Muscle layer of colon (tissue), 2 donors: ENCODE measurements at regions not wholly inside any gene's neighbourhood (a gene's known extent, or its start where the extent isn't known, plus 50 kb on each side); places are given as distances from the start of the nearest gene placed in this dataset.

Experiments used
- H3K27ac ChIP-seq: one replicate; pipeline ENCODE4 v1.7.0; 2013; ENCODE audit warnings: low read depth, mild to moderate bottlenecking, low read length, moderate library complexity
- H3K27me3 ChIP-seq, 2 donors: one replicate each; pipeline ENCODE4 v1.7.0; 2013; ENCODE audit warnings: low read length in 2 of 2, mild to moderate bottlenecking in 2 of 2; ENCODE audit not compliant: insufficient read depth in 2 of 2, control insufficient read depth in 1 of 2
- H3K36me3 ChIP-seq: one replicate; pipeline ENCODE4 v1.7.0; 2013; ENCODE audit warnings: mild to moderate bottlenecking, low read length; ENCODE audit not compliant: insufficient read depth
- H3K4me1 ChIP-seq: one replicate; pipeline ENCODE4 v1.7.0; 2013; ENCODE audit warnings: mild to moderate bottlenecking, low read length; ENCODE audit not compliant: insufficient read depth
- H3K4me3 ChIP-seq, 2 donors: one replicate each; pipeline ENCODE4 v1.7.0; 2013; ENCODE audit warnings: low read length in 2 of 2, low read depth in 1 of 2, mild to moderate bottlenecking in 1 of 2, moderate library complexity in 1 of 2
- H3K9ac ChIP-seq: one replicate; pipeline ENCODE4 v1.7.0; 2013; ENCODE audit warnings: low read length
- H3K9me3 ChIP-seq: one replicate; pipeline ENCODE4 v1.7.0; 2013; ENCODE audit warnings: mild to moderate bottlenecking, low read length
- donor health status: abdominal sarcoma.
- donor health status: Adenocarcinoma of cecum.

DNA sequence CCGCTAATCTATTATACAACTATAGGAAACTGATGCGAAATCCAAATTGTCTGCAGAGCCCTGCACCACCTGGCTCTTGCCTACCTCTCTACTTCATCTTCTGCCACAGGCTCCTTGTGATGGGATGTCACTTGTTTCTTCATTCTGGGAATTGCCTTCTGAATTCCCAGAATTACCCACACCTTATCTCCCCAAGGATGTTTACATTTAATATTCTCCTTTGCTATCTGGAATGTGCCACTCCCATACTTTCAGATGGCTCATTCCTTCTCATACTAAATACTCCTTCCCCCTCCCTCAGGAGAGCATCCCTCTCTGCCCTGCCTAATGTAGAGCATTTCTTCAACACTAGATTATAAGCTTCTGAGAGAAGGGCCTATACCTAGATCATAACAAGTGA, 573.1 kb downstream of the GALC start:
- H3K36me3 ChIP-seq: no peaks in the 10 kb centered on the region

DNA sequence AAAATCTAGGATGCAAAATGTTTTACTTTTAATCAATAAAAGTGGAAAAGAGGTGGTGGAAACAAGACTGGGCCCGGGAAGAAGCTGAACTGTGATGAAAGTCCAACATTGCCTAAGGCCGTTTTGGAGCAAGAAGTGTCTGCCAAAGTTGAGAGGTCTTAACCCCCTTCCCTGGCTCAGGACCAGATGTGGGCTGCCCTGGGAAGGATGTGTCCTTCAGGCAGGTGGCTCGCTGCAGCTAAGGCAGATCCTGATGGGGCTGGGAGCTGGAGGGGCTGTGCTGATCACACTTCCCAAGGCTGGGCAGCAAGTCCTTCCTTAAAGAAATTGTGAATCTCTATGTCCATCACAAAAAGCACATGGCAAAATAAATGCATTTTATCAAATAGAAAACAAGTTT, 581.6 kb downstream of the GALC start:
- no peaks in the 10 kb centered on the region for H3K36me3 ChIP-seq
- no peaks in the 10 kb centered on the region for H3K27me3 ChIP-seq
- no peaks in the 10 kb centered on the region for H3K9me3 ChIP-seq
- H3K27ac ChIP-seq: no peak overlapping the region
- no peak overlapping the region for H3K9ac ChIP-seq
- no peak overlapping the region for H3K4me3 ChIP-seq
- H3K4me1 ChIP-seq: no peaks in the 10 kb centered on the region

More for the DNA sequence above, 573.1 kb downstream of the GALC start:
- no peak overlapping the region for H3K27ac ChIP-seq
- no peak overlapping the region for H3K4me3 ChIP-seq
- no peaks in the 10 kb centered on the region for H3K4me1 ChIP-seq
- no peak overlapping the region for H3K9ac ChIP-seq
- H3K27me3 ChIP-seq: no peaks in the 10 kb centered on the region
- H3K9me3 ChIP-seq: no peaks in the 10 kb centered on the region

DNA sequence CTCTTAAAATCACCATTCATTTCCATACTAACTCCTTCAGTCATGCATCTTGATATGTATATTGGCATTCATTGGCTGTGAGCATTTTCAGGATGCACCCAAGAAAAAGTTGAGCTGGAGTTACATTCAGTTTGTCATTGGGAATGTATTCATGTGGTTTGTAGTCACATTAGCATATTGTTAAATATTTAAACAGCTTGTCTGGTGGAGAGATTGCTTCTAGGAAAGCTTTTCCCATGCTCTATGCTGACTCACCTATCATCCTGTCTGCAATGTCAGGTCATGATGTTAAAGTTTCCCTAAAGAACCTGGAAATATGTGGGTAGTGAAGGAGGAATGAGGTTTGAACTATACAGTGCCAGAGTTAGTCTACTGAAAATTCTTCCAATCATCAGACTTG, 583.6 kb downstream of the GALC start:
- H3K9ac ChIP-seq: no peak overlapping the region
- no peaks in the 10 kb centered on the region for H3K36me3 ChIP-seq
- H3K27ac ChIP-seq: no peak overlapping the region
- no peaks in the 10 kb centered on the region for H3K27me3 ChIP-seq
- no peaks in the 10 kb centered on the region for H3K4me1 ChIP-seq
- no peaks in the 10 kb centered on the region for H3K9me3 ChIP-seq
- H3K4me3 ChIP-seq: no peak overlapping the region

DNA sequence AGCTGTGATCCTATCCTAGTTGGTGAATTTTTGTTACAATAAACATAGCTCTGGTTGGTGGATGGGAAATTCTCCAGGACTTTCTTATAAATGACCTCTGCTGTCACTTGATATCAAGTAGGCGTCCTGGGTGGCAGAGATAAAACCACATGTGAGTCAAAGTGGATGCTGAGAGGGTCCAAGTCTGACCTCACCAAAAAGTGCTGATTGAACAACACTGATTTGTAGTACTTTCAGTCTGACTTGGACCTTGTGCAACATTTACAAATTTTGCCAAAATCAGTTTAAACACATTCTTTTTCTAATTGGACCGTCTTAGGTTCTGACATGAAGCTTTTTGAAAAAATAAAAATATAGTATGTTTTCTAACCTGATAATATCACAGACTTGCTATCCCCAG, 585.6 kb downstream of the GALC start:
- Histone ChIP-seq H3K27me3 (no peaks in the 10 kb centered on the region), H3K4me1 (no peaks in the 10 kb centered on the region), H3K36me3 (no peaks in the 10 kb centered on the region), H3K27ac (no peak overlapping the region), H3K4me3 (no peak overlapping the region), H3K9ac (no peak overlapping the region), H3K9me3 (no peaks in the 10 kb centered on the region)

DNA sequence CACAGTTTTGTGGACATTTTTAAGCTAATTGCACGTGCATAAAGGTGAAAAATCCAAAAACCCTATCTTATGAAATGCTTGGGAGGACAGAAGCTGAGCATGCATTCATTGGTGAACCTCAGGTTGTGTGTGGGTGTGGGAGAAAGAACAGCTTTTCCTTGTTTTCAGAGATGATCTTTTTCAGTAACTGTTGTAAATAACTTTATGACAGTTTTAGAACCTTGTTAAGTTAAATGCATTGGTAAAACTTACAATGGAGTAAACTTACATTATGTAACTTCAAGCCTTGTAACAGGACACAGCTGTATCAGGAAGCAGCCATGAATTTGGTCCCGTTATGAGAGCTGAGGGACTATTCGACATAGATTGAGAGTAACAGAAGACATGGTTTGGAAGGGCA, 587.4 kb downstream of the GALC start:
- Histone ChIP-seq H3K9ac (no peak overlapping the region), H3K27me3 (no peaks in the 10 kb centered on the region), H3K36me3 (no peaks in the 10 kb centered on the region), H3K4me3 (no peak overlapping the region), H3K4me1 (no peaks in the 10 kb centered on the region), H3K9me3 (no peaks in the 10 kb centered on the region), H3K27ac (no peak overlapping the region)

DNA sequence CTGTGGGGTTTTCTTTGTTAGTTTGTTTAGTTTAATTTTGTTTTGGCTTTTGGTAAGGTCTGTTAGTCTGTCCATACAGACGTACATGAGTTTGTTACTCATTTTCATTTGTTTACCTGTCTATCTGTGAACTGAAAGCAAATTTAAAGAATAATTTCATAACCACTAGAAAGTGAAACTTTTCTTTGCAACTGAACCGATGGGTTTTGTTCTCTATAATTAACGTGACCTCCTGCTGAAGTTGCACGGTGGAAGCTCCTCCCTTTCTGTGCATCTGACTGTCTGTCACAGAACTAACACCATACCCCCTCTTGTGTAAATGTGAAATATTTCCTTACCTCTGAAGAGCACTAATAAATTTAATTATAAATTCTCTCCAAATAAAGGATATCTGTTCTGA, 595.5 kb downstream of the GALC start:
- no peaks in the 10 kb centered on the region for H3K36me3 ChIP-seq
- H3K4me1 ChIP-seq: no peaks in the 10 kb centered on the region

DNA sequence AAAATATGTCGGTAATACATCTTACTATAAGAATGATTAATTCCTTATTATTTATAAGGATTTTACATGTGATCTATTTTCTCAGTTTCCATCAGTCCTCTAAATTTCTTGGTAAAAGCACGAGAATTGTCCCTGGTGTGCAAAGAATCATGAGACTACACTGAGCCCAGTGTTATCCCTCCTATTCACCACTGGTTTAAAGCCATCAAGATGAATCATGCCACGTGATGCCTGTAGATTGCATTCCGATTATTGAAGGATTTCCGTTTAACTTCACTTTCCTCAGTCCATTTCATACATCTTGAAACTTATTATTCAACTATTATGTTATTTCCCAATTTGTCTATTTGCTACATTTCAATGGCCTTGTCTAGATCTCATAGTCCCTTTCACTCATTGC, 601.9 kb downstream of the GALC start:
- no peaks in the 10 kb centered on the region for H3K4me1 ChIP-seq
- H3K36me3 ChIP-seq: no peaks in the 10 kb centered on the region
- H3K9ac ChIP-seq: no peak overlapping the region
- H3K9me3 ChIP-seq: no peaks in the 10 kb centered on the region
- no peak overlapping the region for H3K27ac ChIP-seq
- H3K4me3 ChIP-seq: no peak overlapping the region
- no peaks in the 10 kb centered on the region for H3K27me3 ChIP-seq

More for the DNA sequence above, 595.5 kb downstream of the GALC start:
- Histone ChIP-seq H3K9me3 (no peaks in the 10 kb centered on the region), H3K27ac (no peak overlapping the region), H3K27me3 (no peaks in the 10 kb centered on the region), H3K4me3 (no peak overlapping the region), H3K9ac (no peak overlapping the region)

DNA sequence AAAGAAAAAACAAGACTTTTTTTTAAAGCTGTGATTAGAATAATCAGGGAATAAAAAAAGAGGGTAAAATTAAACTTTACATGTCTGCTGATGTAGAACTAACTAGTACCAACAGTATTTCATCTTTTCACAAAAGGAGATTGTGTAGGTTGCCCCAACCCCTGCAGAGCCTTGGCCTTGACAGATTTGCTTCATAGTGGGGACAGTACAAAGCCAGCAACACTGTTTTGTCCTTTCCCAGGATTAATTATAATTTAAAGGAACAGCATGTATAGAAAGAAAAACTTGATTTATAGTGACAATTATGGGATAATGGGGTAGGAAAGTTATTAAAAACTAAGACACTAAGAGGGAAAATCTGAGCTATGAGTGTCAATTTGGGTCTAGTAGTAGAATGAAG, 604.0 kb downstream of the GALC start:
- Histone ChIP-seq H3K36me3 (no peaks in the 10 kb centered on the region), H3K4me3 (no peak overlapping the region), H3K4me1 (no peaks in the 10 kb centered on the region), H3K27me3 (no peaks in the 10 kb centered on the region), H3K27ac (no peak overlapping the region), H3K9ac (no peak overlapping the region), H3K9me3 (no peaks in the 10 kb centered on the region)

GRCh38 chr14:87387806-87388205, 605.2 kb downstream of the GALC start:
- Histone ChIP-seq H3K27ac (no peak overlapping the region), H3K27me3 (no peaks in the 10 kb centered on the region), H3K4me1 (no peaks in the 10 kb centered on the region), H3K4me3 (no peak overlapping the region), H3K9me3 (no peaks in the 10 kb centered on the region), H3K36me3 (no peaks in the 10 kb centered on the region), H3K9ac (no peak overlapping the region)

- Histone ChIP-seq H3K9ac (no peak overlapping the region), H3K4me3 (no peak overlapping the region), H3K4me1 (no peaks in the 10 kb centered on the region), H3K9me3 (no peaks in the 10 kb centered on the region), H3K36me3 (no peaks in the 10 kb centered on the region), H3K27me3 (no peaks in the 10 kb centered on the region), H3K27ac (no peak overlapping the region)
Observed at GRCh38 chr14:87386524-87386923, 606.5 kb downstream of the GALC start.

DNA sequence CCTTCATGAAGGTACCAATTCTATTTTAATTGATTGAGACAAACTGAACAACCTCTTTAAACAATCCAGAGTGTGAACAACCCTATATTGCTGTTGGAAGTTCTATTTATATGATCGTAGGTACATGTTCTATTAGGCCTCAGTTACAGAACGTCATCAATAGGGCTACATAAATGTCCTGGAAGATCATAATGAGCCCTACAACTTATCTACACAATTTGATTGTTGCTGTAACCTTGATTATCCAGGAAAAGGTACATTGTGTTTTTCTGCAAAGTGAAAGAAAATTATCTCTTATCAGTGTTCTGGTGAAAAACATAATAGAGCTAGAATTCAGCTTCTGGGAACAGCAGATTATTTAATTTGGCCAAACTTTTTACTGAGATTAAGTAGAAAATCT, 612.9 kb downstream of the GALC start:
- Histone ChIP-seq H3K4me3 (no peak overlapping the region), H3K36me3 (no peaks in the 10 kb centered on the region), H3K9me3 (no peaks in the 10 kb centered on the region), H3K4me1 (no peaks in the 10 kb centered on the region), H3K27me3 (no peaks in the 10 kb centered on the region), H3K27ac (no peak overlapping the region), H3K9ac (no peak overlapping the region)

DNA sequence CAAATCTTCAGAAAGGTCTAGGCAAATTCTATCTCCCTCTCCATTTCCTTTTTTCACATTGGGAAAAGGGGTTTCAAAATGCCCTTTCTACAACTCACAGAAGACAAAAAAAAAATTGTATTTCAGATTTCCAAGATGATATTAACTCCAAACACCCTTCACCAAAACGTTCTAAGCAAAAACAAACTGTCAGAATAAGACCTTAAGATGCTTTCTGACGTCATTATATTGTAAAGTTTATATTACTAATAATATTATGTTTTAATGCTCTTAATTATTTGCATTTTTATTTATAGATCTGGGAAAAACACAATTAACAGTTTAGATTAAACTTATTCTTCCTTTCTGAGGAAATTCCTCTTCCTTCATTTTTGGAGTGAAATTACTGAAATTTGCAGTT, 624.2 kb downstream of the GALC start:
- no peak overlapping the region for H3K4me3 ChIP-seq
- no peaks in the 10 kb centered on the region for H3K36me3 ChIP-seq
- H3K4me1 ChIP-seq: no peaks in the 10 kb centered on the region
- H3K9me3 ChIP-seq: no peaks in the 10 kb centered on the region
- H3K9ac ChIP-seq: no peak overlapping the region
- H3K27me3 ChIP-seq: no peaks in the 10 kb centered on the region
- no peak overlapping the region for H3K27ac ChIP-seq
